Activated CD4-positive, alpha-beta T cell treated with anti-CD3 and anti-CD28 coated beads for 36 hours (primary cell): ENCODE measurements at regions not wholly inside any gene's neighbourhood (a gene's known extent, or its start where the extent isn't known, plus 50 kb on each side); places are given as distances from the start of the nearest gene placed in this dataset.

Experiments used
- ATAC-seq: fragments of 200-7000 bp; cut with Tn5 transposase; one replicate; pipeline ENCODE4 v1.10.0; 2021; ENCODE audit warnings: mild to moderate bottlenecking, moderate library complexity
- CTCF ChIA-PET: fragments of 350-600 bp; sonication (Branson Sonifier 250); formaldehyde crosslinking; loops from one replicate; lab custom pipeline; 2021; ENCODE audit warnings: antibody characterized with exemption; lab: Charles Lee
- POLR2A ChIA-PET: fragments of 350-600 bp; sonication (Branson Sonifier 250); formaldehyde crosslinking; loops from one replicate; lab custom pipeline; 2021; ENCODE audit warnings: antibody characterized with exemption, inconsistent platforms; lab: Charles Lee
- DNase-seq: peaks from one replicate; pipeline ENCODE4 v3.0.0-alpha.2; 2020
- H3K27ac Mint-ChIP-seq: one replicate; pipeline ENCODE4 v1.8.0; 2021; ENCODE audit warnings: mixed read lengths
- H3K27me3 Mint-ChIP-seq: one replicate; pipeline ENCODE4 v1.8.0; 2021; ENCODE audit warnings: mixed read lengths
- H3K36me3 Mint-ChIP-seq: one replicate; pipeline ENCODE4 v1.8.0; 2021; ENCODE audit warnings: low read depth, mixed read lengths
- H3K4me1 Mint-ChIP-seq: one replicate; pipeline ENCODE4 v1.8.0; 2021; ENCODE audit warnings: mixed read lengths
- H3K4me3 Mint-ChIP-seq: one replicate; pipeline ENCODE4 v1.8.0; 2021; ENCODE audit warnings: mild to moderate bottlenecking, moderate library complexity, mixed read lengths
- H3K9me3 Mint-ChIP-seq: one replicate; pipeline ENCODE4 v1.8.0; 2021; ENCODE audit warnings: low read depth, mixed read lengths
- intact Hi-C, 2 experiments: fragments of 100-400 bp; cut with DNase I in 1 of 2; cut with micrococcal nuclease in 1 of 2; formaldehyde crosslinking; loops; one replicate each; pipeline versions ENCODE4 v1.14.2 to v1.15.1; 2022 to 2024; cut with DNase I, micrococcal nuclease

- H3K9me3 Mint-ChIP-seq, result no peaks in the 10 kb centered on the region
- no peak overlapping the region for H3K4me3 Mint-ChIP-seq
- peak; percentile 85 for DNase-seq
- peaks cover 38% of the 10 kb centered on the region for H3K4me1 Mint-ChIP-seq
- no peaks in the 10 kb centered on the region for H3K36me3 Mint-ChIP-seq
- ChIA-PET POLR2A (interaction anchor here (0.6 kb wide), 1 partner anchor 10 kb away, joined by 9 read pairs; no protein-coding TSS in a partner anchor), CTCF (interaction anchor here (0.7 to 1.9 kb wide), 5 partner anchors 10 to 414 kb away, joined by 3 to 6 read pairs (median 4); no protein-coding TSS in a partner anchor)
- H3K27ac Mint-ChIP-seq, result peak overlapping the region; percentile 85
- peaks cover 6% of the 10 kb centered on the region for H3K27me3 Mint-ChIP-seq
- ATAC-seq, result peak; percentile 98
- intact Hi-C loops, result loop anchor here (1.0 to 10.0 kb wide), 8 partner anchors 11 to 615 kb away; partner anchors contain the start of gene DUSP10 (in 2 of the 2)
Observed at GRCh38 chr1:221839782-221840395, 98.0 kb upstream of the DUSP10 start.

DNA sequence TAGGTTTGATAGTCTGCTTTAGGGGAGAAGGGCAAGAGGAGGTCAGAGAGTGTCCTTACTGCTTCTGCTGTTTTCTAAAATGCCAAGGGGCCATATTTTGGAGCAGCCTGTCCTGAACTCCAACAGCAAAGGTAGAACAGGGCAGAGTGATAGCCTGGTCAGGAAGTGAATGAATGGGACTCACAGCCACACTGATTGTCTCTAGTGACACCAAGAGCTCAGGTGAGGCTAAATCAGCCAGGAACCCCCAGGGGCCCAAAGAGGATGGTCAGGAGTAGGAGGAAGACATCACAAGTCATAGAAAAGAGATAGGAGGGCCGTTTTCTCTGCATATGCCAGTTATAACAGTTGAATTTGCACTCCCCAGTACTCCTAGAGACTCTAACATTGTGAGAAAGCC is 97.4 kb upstream of the DUSP10 start:
- Mint-ChIP-seq H3K36me3 (no peaks in the 10 kb centered on the region), H3K4me1 (peaks cover 38% of the 10 kb centered on the region), H3K27me3 (peaks cover 5% of the 10 kb centered on the region), H3K27ac (peak overlapping the region; percentile 85), H3K9me3 (no peaks in the 10 kb centered on the region), H3K4me3 (no peak overlapping the region)
- ChIA-PET CTCF (interaction anchor here (0.7 to 1.9 kb wide), 5 partner anchors 10 to 414 kb away, joined by 3 to 6 read pairs (median 4); no protein-coding TSS in a partner anchor), POLR2A (interaction anchor here (0.6 kb wide), 2 partner anchors 10 to 492 kb away, joined by 3 to 9 read pairs; no protein-coding TSS in a partner anchor)
- ATAC-seq, result peak; percentile 3
- intact Hi-C loops, result loop anchor here (1.0 to 10.0 kb wide), 6 partner anchors 39 to 615 kb away; partner anchors contain the start of gene DUSP10 (in 2 of the 2)
- DNase-seq, result peak; percentile 18

GRCh38 chr1:221837896-221838295 is 96.0 kb upstream of the DUSP10 start:
- peaks cover 5% of the 10 kb centered on the region for H3K27me3 Mint-ChIP-seq
- no peaks in the 10 kb centered on the region for H3K9me3 Mint-ChIP-seq
- ChIA-PET POLR2A (interaction anchor here (1.4 kb wide), 1 partner anchor 9 kb away, joined by 4 read pairs; no protein-coding TSS in a partner anchor), CTCF (interaction anchor here (0.6 to 1.0 kb wide), 2 partner anchors 80 to 588 kb away, joined by 3 read pairs; no protein-coding TSS in a partner anchor)
- intact Hi-C loops, result loop anchor here (2.0 to 10.0 kb wide), 4 partner anchors 41 to 617 kb away; partner anchors contain the start of gene DUSP10 (in 1 of the 2)
- no peaks in the 10 kb centered on the region for H3K36me3 Mint-ChIP-seq
- ATAC-seq, result peak; percentile 47
- H3K4me3 Mint-ChIP-seq, result peak overlapping the region; percentile 37
- H3K4me1 Mint-ChIP-seq, result peaks cover 44% of the 10 kb centered on the region
- DNase-seq, result peak; percentile 62
- H3K27ac Mint-ChIP-seq, result peak overlapping the region; percentile 68

GRCh38 chr1:221834698-221835513 is 93.0 kb upstream of the DUSP10 start:
- CTCF ChIA-PET, result interaction anchor here (0.6 to 1.2 kb wide), 3 partner anchors 31 to 93 kb away, joined by 3 to 4 read pairs (median 4); partner anchors contain the start of gene DUSP10
- peaks cover 2% of the 10 kb centered on the region for H3K27me3 Mint-ChIP-seq

GRCh38 chr1:221832617-221833016 is 90.7 kb upstream of the DUSP10 start:
- Mint-ChIP-seq H3K9me3 (no peaks in the 10 kb centered on the region), H3K36me3 (no peaks in the 10 kb centered on the region), H3K27ac (no peak overlapping the region), H3K4me1 (peaks cover 36% of the 10 kb centered on the region), H3K27me3 (peaks cover 2% of the 10 kb centered on the region), H3K4me3 (no peak overlapping the region)
- DNase-seq, result no peak
- CTCF ChIA-PET, result no interaction called here
- POLR2A ChIA-PET, result no interaction called here
- intact Hi-C loops, result loop anchor here in 1 of 2 experiments (10.0 kb wide), 1 partner anchor 622 kb away; no protein-coding TSS in a partner anchor
- ATAC-seq, result no peak

More at GRCh38 chr1:221834698-221835513, 93.0 kb upstream of the DUSP10 start:
- ATAC-seq, result no peak
- DNase-seq, result no peak
- no peaks in the 10 kb centered on the region for H3K36me3 Mint-ChIP-seq
- POLR2A ChIA-PET, result no interaction called here
- H3K27ac Mint-ChIP-seq, result no peak overlapping the region
- peaks cover 35% of the 10 kb centered on the region for H3K4me1 Mint-ChIP-seq
- no peak overlapping the region for H3K4me3 Mint-ChIP-seq
- intact Hi-C loops, result loop anchor here in 1 of 2 experiments (10.0 kb wide), 1 partner anchor 620 kb away; no protein-coding TSS in a partner anchor
- no peaks in the 10 kb centered on the region for H3K9me3 Mint-ChIP-seq

DNA sequence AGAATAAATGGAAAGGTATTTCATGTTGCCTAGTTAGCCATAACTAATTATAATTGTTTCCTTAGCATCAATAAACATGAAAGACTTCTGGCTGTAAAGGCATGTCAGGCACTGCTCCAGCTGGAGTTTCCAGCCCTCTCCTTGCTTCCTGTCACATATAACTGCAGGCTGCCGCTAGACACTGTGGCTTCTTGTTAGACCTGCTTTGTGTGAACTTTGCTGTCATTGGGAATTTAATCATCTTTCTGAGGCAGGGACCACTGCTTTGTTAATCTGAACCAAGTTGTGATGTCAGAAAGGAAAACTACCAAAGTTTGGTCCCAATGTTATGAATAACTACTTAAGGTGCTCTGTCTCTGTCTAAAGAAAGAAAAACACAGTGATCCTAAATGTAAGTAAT is 90.3 kb upstream of the DUSP10 start:
- intact Hi-C loops, result loop anchor here in 1 of 2 experiments (10.0 kb wide), 1 partner anchor 623 kb away; no protein-coding TSS in a partner anchor
- DNase-seq (no peak), ATAC-seq (no peak)
- no peaks in the 10 kb centered on the region for H3K27me3 Mint-ChIP-seq
- H3K36me3 Mint-ChIP-seq, result no peaks in the 10 kb centered on the region
- no peak overlapping the region for H3K27ac Mint-ChIP-seq
- POLR2A ChIA-PET, result no interaction called here
- H3K4me3 Mint-ChIP-seq, result no peak overlapping the region
- CTCF ChIA-PET, result no interaction called here
- peaks cover 37% of the 10 kb centered on the region for H3K4me1 Mint-ChIP-seq
- H3K9me3 Mint-ChIP-seq, result no peaks in the 10 kb centered on the region

DNA sequence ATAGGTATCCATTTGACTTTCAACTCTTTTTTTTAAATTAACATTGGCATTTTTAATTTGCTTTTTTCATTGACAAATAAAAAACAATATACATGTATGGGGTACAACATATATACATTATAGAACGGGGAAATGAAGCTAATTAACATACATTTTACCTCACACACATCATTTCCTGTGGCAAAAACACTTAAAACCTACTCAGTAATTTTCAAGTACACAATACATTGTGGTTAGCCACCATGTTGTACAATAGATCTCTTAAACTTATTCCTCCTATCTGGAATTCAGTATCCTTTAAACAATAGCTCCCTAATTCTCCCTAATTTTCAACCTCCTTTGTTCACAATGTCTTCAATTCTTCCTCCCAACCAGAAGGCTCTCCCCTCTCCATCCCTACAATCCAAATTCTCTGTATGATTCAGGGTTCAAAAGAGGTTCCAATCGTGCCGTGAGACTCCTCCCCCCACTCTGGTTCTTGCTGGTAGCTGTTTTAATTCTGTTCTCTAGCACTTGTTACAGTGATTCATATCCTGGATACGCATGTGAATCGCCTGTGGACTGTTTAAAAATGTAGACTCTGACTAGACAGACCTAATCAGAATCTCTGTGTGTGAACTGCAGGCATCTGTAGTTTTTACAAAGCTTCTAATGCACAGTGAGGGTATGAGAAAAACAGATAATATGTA is 87.6 kb upstream of the DUSP10 start:
- no peaks in the 10 kb centered on the region for H3K36me3 Mint-ChIP-seq
- ATAC-seq (peak; percentile 96), DNase-seq (peak; percentile 79)
- H3K4me3 Mint-ChIP-seq, result peak overlapping the region; percentile 31
- peaks cover 55% of the 10 kb centered on the region for H3K4me1 Mint-ChIP-seq
- peak overlapping the region; percentile 86 for H3K27ac Mint-ChIP-seq
- H3K27me3 Mint-ChIP-seq, result no peaks in the 10 kb centered on the region
- ChIA-PET CTCF (interaction anchor here (0.7 to 1.3 kb wide), 5 partner anchors 11 to 87 kb away, joined by 3 to 6 read pairs (median 3); partner anchors contain the start of gene DUSP10), POLR2A (interaction anchor here (0.6 to 2.6 kb wide), 7 partner anchors 9 to 825 kb away, joined by 3 to 9 read pairs (median 5); partner anchors contain the start of gene DUSP10)
- H3K9me3 Mint-ChIP-seq, result no peaks in the 10 kb centered on the region
- intact Hi-C loops, result loop anchor here (1.0 to 10.0 kb wide), 11 partner anchors 11 to 625 kb away; partner anchors contain the start of gene DUSP10 (in 1 of the 2)

DNA sequence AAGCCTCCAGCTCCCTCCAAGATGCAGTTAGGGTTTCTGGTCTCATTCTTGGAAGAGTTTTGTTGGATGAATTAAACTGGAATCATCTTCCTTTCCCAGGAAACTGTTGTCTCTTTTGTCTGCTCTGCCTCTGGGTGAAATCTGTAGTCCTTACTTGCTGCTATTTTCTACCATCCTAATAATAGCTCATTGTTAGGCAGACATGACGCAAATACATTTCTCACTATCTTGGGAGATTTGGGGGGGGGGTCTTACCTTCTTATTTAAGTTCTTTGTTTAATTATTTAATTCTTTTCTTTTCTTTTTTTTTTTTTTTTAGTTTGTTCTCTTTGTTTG is 85.4 kb upstream of the DUSP10 start:
- ATAC-seq, result no peak
- Mint-ChIP-seq H3K4me3 (no peak overlapping the region), H3K4me1 (peaks cover 67% of the 10 kb centered on the region), H3K27me3 (peaks cover 3% of the 10 kb centered on the region), H3K36me3 (no peaks in the 10 kb centered on the region), H3K27ac (no peak overlapping the region), H3K9me3 (no peaks in the 10 kb centered on the region)
- ChIA-PET CTCF (interaction anchor here (0.6 to 1.7 kb wide), 3 partner anchors 19 to 48 kb away, joined by 3 to 4 read pairs (median 3); no protein-coding TSS in a partner anchor), POLR2A (interaction anchor here (0.6 kb wide), 1 partner anchor 83 kb away, joined by 8 read pairs; no protein-coding TSS in a partner anchor)
- intact Hi-C loops, result no loop called here
- no peak for DNase-seq

DNA sequence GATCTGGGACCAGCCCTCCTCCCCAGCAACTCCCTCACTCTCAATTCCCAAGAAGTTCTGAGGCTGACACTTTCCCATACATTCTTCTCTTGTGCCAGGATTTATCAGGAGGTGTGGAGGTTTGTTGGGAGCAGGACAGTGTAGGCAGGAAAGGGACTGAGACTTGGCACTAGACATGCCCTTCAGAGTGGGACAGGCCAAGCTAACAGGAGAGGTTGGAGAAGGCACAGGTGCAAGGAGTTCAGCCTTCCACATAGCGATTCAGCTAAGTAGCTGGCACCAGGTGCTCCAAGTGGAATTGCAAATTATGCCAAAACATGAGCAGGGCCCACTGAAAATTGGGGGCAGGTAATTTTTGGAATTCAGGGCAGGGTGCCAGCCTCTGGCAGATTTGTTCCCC is 83.0 kb upstream of the DUSP10 start:
- Mint-ChIP-seq H3K4me1 (peaks cover 65% of the 10 kb centered on the region), H3K27me3 (peaks cover 3% of the 10 kb centered on the region), H3K4me3 (no peak overlapping the region), H3K27ac (no peak overlapping the region), H3K9me3 (no peaks in the 10 kb centered on the region), H3K36me3 (no peaks in the 10 kb centered on the region)
- CTCF ChIA-PET, result no interaction called here
- POLR2A ChIA-PET, result no interaction called here
- no peak for DNase-seq
- intact Hi-C loops, result no loop called here
- ATAC-seq, result no peak

DNA sequence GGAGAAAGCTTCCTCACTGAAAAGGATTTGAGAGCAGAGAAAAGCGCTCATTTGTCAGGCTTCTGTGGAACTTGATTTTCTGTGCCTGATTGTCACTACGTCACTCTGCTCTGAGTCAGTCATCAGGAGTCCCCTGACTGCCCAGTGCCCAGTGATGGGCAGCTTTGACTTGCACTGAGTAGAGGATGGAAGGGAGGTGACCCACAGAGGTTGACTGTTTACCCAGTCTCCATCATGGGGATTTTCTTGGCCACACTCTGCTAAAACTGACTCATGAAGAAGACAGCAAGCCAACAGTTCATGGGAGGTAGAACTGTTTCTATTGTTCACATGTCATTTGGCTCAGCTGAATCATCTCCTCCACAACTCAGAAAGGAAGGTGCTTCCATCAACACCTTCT is 82.1 kb upstream of the DUSP10 start:
- ATAC-seq (peak; percentile 91), DNase-seq (peak; percentile 51)
- Mint-ChIP-seq H3K27ac (peak overlapping the region; percentile 52), H3K27me3 (peaks cover 3% of the 10 kb centered on the region), H3K9me3 (no peaks in the 10 kb centered on the region), H3K4me1 (peaks cover 56% of the 10 kb centered on the region), H3K4me3 (no peak overlapping the region), H3K36me3 (no peaks in the 10 kb centered on the region)
- CTCF ChIA-PET, result interaction anchor here (0.5 to 0.8 kb wide), 2 partner anchors 14 to 517 kb away, joined by 3 read pairs; no protein-coding TSS in a partner anchor
- POLR2A ChIA-PET, result interaction anchor here (0.8 kb wide), 1 partner anchor 22 kb away, joined by 3 read pairs; no protein-coding TSS in a partner anchor
- intact Hi-C loops, result no loop called here
